GM21619 (cell line): ENCODE measurements at regions not wholly inside any gene's neighbourhood (a gene's known extent, or its start where the extent isn't known, plus 50 kb on each side); places are given as distances from the start of the nearest gene placed in this dataset.
"Not testable (repeated sequence)": the region's sequence is repeated elsewhere in the genome, so short reads cannot be mapped to it uniquely, and the experiment has no call there.

Experiments used
- ATAC-seq: cut with Tn5 transposase; IDR thresholded peaks from one replicate; pipeline ENCODE4 v1.9.1; 2021; ENCODE audit not compliant: unreplicated experiment

DNA sequence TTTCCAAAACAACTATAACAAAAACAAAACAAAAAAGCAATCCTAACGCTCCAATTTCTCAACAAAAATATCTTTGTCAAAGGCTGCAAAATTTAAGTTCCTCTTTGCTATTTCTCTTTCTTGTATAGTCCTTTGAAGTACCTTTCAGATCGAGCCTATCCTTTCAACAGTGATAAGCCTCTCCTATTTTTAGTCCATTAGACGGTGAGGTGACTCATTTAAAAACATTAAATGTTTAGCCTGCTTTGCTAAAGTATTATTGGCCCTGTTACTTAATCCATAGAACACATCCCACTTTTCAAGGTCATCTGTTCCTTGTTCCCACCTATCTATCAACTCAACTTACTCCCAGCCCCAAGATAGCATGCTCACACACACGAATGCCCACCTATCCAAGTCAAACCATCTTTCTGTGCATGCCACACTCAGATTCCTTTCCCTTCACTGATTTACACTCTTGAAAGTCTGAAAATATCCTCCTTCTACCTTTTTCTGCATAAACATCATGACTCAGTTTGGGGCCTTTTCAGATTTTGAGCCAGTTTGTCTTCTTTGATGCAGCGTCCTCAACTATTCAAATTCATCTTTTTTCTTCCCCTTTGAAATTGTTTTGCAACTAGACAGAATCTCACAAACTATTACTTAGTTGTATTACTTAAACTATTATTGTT is 224.9 kb upstream of the TMEM229A start:
- no peak for ATAC-seq

- no peak for ATAC-seq
These were observed 222.3 kb upstream of the TMEM229A start for GRCh38 chr7:124255041-124255655.

GRCh38 chr7:124254396-124254795 is 221.5 kb upstream of the TMEM229A start:
- no peak for ATAC-seq

GRCh38 chr7:124251636-124252035 is 218.8 kb upstream of the TMEM229A start:
- ATAC-seq = no peak

- no peak for ATAC-seq
These were observed 217.6 kb upstream of the TMEM229A start for GRCh38 chr7:124250297-124251034.

DNA sequence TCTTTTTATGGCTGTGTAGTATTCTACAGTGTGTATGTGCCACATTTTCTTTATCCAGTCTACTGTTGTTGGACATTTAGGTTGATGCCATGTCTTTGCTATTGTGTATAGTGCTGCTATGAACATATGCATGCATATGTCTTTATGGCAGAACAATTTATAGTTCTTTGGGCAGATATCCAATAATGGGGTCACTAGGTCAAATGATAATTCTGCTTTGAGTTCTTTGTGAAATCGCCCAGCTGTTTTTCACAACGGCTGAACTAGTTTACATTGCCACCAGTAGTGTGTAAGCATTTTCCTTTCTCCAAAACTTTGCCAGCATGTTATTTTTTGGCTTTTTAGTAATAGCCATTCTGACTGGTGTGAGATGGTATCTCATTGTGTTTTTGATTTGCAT is 214.8 kb upstream of the TMEM229A start:
- ATAC-seq = no peak

DNA sequence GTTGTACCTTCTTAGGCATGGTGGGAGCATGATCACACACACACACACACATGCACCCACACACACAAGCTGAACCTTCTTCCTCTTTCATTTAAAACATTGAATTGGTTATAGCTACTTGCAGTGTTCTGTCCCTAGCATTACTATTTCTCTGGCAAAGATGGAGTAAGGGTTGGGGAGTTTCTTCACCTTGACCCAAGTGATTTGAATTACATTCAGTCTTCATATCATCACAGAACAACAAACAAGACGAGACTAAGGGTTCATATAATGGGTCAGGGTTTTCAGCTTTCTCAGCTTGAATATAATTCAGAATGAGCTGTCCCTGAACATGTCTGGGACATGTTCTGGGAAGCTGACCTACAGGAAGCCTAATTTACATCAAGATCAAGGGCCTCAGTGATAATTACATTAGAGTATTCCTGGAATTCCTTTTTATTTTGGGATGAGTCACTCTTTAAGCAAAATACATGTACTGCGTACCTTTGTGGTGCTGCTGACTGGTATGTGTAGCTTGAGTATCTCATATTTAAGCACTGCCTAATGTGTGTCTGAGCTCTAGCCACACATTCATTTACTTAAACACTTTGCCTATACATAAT is 213.5 kb upstream of the TMEM229A start:
- ATAC-seq = no peak

- ATAC-seq = not testable (repeated sequence)
These were observed 211.6 kb upstream of the TMEM229A start for GRCh38 chr7:124244469-124244868.

DNA sequence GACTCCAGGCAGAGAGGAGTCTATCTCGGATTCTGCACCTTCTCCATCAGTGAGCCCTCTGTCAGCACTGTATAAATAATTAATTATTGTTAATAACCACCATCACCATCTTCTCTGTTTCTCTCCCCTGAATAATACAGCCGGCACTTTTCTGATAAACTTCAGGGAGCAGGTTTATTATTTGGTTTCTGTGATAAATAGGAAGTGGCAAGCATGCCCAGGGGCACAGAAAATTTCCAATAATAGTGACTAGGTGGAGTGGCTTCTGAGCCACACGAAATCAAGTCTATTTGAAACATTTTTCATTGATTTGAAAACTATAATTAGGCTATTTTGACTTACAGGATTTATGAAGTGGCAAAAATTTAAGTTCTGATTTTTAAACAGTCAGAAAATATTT is 186.8 kb upstream of the TMEM229A start:
- ATAC-seq = no peak

DNA sequence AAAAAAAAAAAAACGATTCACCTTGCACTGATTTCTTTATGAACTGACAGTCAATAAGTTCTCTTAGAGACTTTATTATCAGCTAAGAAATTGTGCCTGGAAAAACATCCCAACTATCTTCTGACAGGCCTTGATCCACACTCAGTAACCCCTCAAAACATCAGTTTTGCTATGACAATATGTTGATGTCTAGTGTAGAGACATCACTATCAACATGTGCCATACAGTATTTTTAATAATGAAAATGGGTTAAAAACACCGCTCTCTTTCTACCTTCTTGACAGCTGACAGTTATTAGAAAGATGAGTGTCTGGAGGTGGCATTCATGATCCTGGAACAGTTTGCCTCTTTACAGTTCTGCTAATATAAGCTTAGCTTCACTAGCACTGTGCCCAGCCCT is 175.8 kb upstream of the TMEM229A start:
- no peak for ATAC-seq

DNA sequence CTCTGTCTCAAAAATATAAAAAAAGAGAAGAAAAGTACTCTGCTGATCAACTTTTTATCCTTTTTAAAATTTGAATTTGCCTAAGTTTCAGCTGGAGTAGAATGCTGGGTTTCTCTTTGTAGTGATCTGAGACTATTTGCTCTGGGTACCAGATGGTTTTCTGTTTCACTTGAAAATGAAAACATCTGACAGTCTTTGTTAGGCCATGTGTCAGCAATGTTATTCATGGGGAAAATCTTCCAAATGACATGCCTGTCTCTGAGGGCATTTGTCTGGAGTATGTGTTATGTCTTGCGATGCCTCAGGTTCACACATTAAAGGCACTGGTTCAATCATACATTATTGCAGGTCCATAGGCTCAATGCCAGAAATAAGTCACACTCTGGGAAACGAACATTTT is 175.3 kb upstream of the TMEM229A start:
- ATAC-seq = no peak

DNA sequence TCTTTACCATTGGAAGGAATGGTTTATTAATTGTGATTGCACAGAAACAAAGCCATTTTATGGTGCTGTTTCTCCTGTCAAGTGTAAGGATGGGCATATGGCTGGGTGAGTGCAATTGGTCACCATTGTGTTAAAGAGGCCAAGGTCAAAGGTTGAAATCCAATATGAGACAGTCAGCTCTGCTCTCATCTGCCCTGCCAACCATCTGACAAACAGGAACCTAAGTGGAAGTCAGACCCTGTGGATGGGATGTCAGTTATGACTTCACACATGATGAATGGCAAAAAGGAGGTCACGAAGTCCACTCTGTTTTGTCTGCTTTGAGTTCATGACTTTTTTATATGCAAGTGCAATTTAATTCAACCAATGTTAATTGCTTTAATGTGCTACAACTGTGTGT is 172.7 kb upstream of the TMEM229A start:
- no peak for ATAC-seq

GRCh38 chr7:124202546-124202945 is 169.7 kb upstream of the TMEM229A start:
- ATAC-seq = no peak

- no peak for ATAC-seq
These were observed 169.0 kb upstream of the TMEM229A start for GRCh38 chr7:124201768-124202349.

DNA sequence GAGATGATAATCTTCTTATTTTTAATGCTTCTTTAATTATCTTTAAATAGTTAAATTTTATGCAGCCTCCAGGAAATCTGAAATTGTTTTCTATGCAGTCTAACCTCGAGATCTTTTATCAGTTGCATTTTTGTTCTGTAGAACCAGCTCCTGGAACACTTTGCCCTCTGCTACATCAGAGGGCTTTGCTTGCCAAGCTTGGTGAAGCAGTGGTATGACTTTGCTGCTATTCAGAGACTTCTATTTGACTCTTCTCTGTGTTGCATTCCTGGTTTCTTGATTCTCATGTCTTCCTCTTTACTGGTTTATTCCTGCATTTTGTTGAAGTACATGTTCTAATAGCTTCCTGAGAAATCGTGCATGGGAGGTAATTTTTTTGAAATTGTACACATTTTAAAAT is 163.7 kb upstream of the TMEM229A start:
- no peak for ATAC-seq

DNA sequence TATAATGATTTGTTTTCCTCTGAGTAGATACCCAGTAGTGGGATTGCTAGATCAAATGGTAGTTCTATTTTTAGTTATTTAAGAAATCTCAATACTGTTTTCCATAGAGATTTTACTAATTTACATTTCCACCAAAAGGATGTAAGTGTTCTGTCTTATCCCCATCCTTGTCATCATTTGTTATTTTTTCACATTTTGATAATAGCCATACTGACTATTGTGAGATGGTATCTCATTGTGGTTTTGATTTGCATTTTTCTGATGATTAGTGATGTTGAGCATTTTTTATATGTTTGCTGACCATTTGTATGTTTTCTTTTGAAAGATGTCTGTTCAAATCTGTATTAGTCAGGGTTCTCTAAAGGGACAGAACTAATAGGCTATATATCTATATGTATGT is 160.0 kb upstream of the TMEM229A start:
- no peak for ATAC-seq

DNA sequence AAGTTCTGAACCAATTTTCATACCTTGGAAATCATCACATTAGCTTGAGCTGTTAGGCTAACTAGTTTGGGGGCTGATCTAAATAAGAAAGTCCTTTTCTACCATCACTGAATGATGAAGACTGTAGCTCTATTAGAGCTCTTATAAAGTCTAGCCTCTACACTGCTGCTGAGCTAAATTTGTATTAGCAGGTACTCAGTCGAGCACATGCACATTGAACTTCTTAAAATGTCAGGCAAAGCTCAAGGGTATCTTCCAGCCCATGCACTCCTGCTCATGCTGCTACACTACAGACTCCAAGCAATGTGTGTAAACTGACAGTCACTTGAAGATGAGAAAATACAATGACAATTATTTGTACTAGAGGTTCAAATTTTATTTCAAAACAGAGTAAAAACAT is 158.8 kb upstream of the TMEM229A start:
- ATAC-seq = no peak

DNA sequence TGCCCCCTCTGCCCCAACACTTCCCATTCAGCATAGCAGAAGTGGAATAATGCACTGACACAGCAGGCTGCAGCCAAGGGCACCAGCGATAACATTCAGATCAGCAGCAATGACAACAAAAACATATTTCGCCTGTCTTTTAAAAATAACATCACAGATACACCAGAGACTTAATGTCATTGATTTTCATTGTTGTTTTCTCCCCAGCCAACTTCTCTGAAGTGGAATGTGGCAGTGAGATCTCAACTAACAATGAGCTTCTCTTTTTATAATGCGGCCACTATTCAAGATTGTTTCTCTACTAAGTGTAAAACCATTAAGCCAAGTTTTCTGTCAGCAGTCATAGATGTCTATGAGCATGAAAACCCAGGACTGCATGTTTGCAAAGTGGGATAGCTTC is 158.2 kb upstream of the TMEM229A start:
- ATAC-seq = no peak

GRCh38 chr7:124188576-124188975 is 155.7 kb upstream of the TMEM229A start:
- ATAC-seq = no peak

DNA sequence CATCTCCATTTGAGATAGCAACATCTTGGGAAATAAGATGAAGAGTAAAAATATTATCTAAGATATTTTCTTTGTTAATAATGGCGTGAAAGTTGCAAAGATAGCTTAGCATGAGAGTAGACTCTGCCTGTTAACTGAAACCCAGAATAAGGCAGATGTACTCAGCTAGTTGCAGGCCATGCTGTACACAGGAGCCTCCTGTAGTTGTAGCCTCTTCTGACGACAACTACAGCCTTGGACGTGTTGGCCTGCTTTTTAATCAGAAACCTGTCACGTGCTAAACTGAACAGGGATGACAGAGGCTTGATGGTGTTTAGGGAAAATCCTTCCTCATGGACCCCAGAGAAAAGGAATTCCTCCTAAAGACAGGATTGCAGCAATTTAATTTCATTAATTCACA is 155.1 kb upstream of the TMEM229A start:
- ATAC-seq = no peak

- ATAC-seq = no peak
These were observed 150.8 kb upstream of the TMEM229A start for GRCh38 chr7:124183649-124184048.

- ATAC-seq = no peak
These were observed 146.8 kb upstream of the TMEM229A start for GRCh38 chr7:124179641-124180040.
